Astrocyte (in vitro differentiated cells and primary cell): ENCODE measurements at regions not wholly inside any gene's neighbourhood (a gene's known extent, or its start where the extent isn't known, plus 50 kb on each side); places are given as distances from the start of the nearest gene placed in this dataset.

Source experiments
- CTCF ChIP-seq: IDR thresholded peaks from 2 replicates; pipeline ENCODE4 v1.5.1; 2011; ENCODE audit warnings: low read depth, mild to moderate bottlenecking, inconsistent platforms, low read length, moderate library complexity; ENCODE audit not compliant: insufficient read depth
- EZH2 ChIP-seq: IDR thresholded peaks from 2 replicates; pipeline ENCODE4 v1.6.1; 2012; ENCODE audit warnings: mild to moderate bottlenecking, low read length, inconsistent platforms; ENCODE audit not compliant: insufficient read depth

- TF ChIP-seq CTCF, result no peak
- TF ChIP-seq EZH2, result no peak
Measured at GRCh38 chr10:20535897-20536881, 360.9 kb downstream of the NEBL start.
